ENCODE measurements at regions not wholly inside any gene's neighbourhood (a gene's known extent, or its start where the extent isn't known, plus 50 kb on each side); places are given as distances from the start of the nearest gene placed in this dataset.
A peak's percentile ranks its signal among the peaks of the same experiment; 100 is the strongest.

GRCh38 chr4:43238585-43238984 lies 346.1 kb downstream of the GRXCR1 start:
- no peak for DNase-seq (ENCODE audit: low spot score)
- intact Hi-C loops (cut with DNase I), result no loop called here
- no peak for ATAC-seq

- ATAC-seq (no peak), DNase-seq (ENCODE audit: low spot score) (no peak)
- intact Hi-C loops (cut with DNase I), result no loop called here
Observed at GRCh38 chr4:43241104-43241503, 348.6 kb downstream of the GRXCR1 start.

- ATAC-seq, result no peak
- intact Hi-C loops (cut with DNase I), result no loop called here
- no peak for DNase-seq (ENCODE audit: low spot score)
Observed at GRCh38 chr4:43242606-43243005, 350.1 kb downstream of the GRXCR1 start.

GRCh38 chr4:43243433-43244116 lies 351.1 kb downstream of the GRXCR1 start:
- intact Hi-C loops (cut with DNase I), result no loop called here
- DNase-seq (ENCODE audit: low spot score) (no peak), ATAC-seq (no peak)

- DNase-seq (ENCODE audit: low spot score) (no peak), ATAC-seq (no peak)
- intact Hi-C loops (cut with DNase I), result no loop called here
Observed at GRCh38 chr4:43244688-43245382, 352.3 kb downstream of the GRXCR1 start.

GRCh38 chr4:43251841-43252240 lies 359.3 kb downstream of the GRXCR1 start:
- intact Hi-C loops (cut with DNase I), result no loop called here
- no peak for DNase-seq (ENCODE audit: low spot score)

GRCh38 chr4:43253541-43253940 lies 361.0 kb downstream of the GRXCR1 start:
- DNase-seq (ENCODE audit: low spot score) (no peak), ATAC-seq (no peak)
- intact Hi-C loops (cut with DNase I), result no loop called here

More at GRCh38 chr4:43251841-43252240, 359.3 kb downstream of the GRXCR1 start:
- no peak for ATAC-seq

GRCh38 chr4:43264730-43265129 lies 372.2 kb downstream of the GRXCR1 start:
- no peak for ATAC-seq
- intact Hi-C loops (cut with DNase I), result no loop called here

GRCh38 chr4:43271946-43272345 lies 379.4 kb downstream of the GRXCR1 start:
- DNase-seq (ENCODE audit: low spot score), result no peak
- no peak for ATAC-seq
- intact Hi-C loops (cut with DNase I), result no loop called here

More at GRCh38 chr4:43264730-43265129, 372.2 kb downstream of the GRXCR1 start:
- DNase-seq (ENCODE audit: low spot score), result no peak

- DNase-seq (ENCODE audit: low spot score) (no peak), ATAC-seq (no peak)
- intact Hi-C loops (cut with DNase I), result no loop called here
Observed at GRCh38 chr4:43274376-43274775, 381.9 kb downstream of the GRXCR1 start.

- ATAC-seq (no peak), DNase-seq (ENCODE audit: low spot score) (no peak)
- intact Hi-C loops (cut with DNase I), result no loop called here
Observed at GRCh38 chr4:43275779-43276178, 383.3 kb downstream of the GRXCR1 start.

- intact Hi-C loops (cut with DNase I), result no loop called here
- ATAC-seq (no peak), DNase-seq (ENCODE audit: low spot score) (no peak)
Observed at GRCh38 chr4:43276321-43276720, 383.8 kb downstream of the GRXCR1 start.

GRCh38 chr4:43277003-43277402 lies 384.5 kb downstream of the GRXCR1 start:
- ATAC-seq, result no peak
- intact Hi-C loops (cut with DNase I), result no loop called here
- DNase-seq (ENCODE audit: low spot score), result no peak

GRCh38 chr4:43282534-43282933 lies 390.0 kb downstream of the GRXCR1 start:
- no peak for DNase-seq (ENCODE audit: low spot score)
- intact Hi-C loops (cut with DNase I), result no loop called here
- no peak for ATAC-seq

GRCh38 chr4:43286137-43286536 lies 393.6 kb downstream of the GRXCR1 start:
- DNase-seq (ENCODE audit: low spot score) (no peak), ATAC-seq (no peak)
- intact Hi-C loops (cut with DNase I), result no loop called here

GRCh38 chr4:43296946-43297528 lies 404.5 kb downstream of the GRXCR1 start:
- DNase-seq (ENCODE audit: low spot score), result no peak
- intact Hi-C loops (cut with DNase I), result no loop called here
- ATAC-seq, result no peak

GRCh38 chr4:43316813-43317212 lies 424.3 kb downstream of the GRXCR1 start:
- intact Hi-C loops (cut with DNase I), result no loop called here
- no peak for DNase-seq (ENCODE audit: low spot score)
- ATAC-seq, result peak; percentile 30

GRCh38 chr4:43325220-43325967 lies 432.9 kb downstream of the GRXCR1 start:
- ATAC-seq (peak; percentile 24), DNase-seq (ENCODE audit: low spot score) (no peak)
- intact Hi-C loops (cut with DNase I), result no loop called here

GRCh38 chr4:43330288-43330687 lies 437.8 kb downstream of the GRXCR1 start:
- ATAC-seq (no peak), DNase-seq (ENCODE audit: low spot score) (no peak)
- intact Hi-C loops (cut with DNase I), result no loop called here
